ENCODE measurements at regions not wholly inside any gene's neighbourhood (a gene's known extent, or its start where the extent isn't known, plus 50 kb on each side); places are given as distances from the start of the nearest gene placed in this dataset.

DNA sequence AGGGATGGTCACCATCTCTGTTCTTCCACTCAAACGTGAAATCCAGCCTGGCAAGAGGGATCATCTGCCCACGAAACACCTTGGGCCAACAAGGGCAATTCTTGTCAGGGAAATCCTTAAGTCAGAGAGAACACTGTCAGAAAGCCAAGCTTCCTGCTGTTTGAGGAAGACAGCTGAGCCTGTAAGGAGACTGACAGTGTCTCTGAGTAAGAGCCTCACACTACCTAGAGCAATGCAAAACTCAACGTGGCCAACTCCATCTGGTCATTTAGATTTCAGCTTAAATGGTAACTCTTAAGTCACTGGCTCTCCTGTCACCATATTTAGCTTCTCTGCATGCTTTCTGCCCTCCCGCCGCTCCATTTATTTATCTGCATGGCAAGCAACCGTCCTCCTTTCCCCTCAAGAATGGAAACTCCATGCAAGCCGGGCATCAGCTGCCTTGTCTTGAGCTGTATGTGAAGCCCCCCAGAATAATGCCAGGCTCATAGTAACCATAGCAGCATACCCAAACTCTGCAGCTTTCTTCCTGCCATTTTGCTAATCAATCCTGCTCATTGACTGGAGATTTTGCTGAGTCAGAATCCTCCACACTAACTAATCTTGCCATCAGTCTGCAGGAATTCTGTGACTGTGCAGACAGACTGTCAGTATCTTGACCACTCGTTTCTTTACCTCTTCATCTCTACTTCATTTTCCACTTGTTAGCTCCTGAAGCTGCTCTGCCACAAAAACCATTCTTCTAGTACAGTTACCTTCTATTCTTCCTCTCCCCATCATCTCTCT lies 159.8 kb downstream of the IRS2 start:
- TF ChIP-seq, protein P1, sequence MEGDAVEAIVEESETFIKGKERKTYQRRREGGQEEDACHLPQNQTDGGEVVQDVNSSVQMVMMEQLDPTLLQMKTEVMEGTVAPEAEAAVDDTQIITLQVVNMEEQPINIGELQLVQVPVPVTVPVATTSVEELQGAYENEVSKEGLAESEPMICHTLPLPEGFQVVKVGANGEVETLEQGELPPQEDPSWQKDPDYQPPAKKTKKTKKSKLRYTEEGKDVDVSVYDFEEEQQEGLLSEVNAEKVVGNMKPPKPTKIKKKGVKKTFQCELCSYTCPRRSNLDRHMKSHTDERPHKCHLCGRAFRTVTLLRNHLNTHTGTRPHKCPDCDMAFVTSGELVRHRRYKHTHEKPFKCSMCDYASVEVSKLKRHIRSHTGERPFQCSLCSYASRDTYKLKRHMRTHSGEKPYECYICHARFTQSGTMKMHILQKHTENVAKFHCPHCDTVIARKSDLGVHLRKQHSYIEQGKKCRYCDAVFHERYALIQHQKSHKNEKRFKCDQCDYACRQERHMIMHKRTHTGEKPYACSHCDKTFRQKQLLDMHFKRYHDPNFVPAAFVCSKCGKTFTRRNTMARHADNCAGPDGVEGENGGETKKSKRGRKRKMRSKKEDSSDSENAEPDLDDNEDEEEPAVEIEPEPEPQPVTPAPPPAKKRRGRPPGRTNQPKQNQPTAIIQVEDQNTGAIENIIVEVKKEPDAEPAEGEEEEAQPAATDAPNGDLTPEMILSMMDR (conservative IDR thresholded peaks at IDR 0.05 in 1 of 2, IDR thresholded peaks at IDR 0.05 in 1 of 2; ENCODE audit: extremely low read depth in 1 of 2, insufficient read depth in 1 of 2, low read depth in 1 of 2, low read length in 2 of 2): no peak
- TF ChIP-seq EZH2 (IDR thresholded peaks at IDR 0.05; ENCODE audit: borderline replicate concordance, low read length): no peak

Measured in mammary epithelial cell (primary cell).